ENCODE measurements at regions not wholly inside any gene's neighbourhood (a gene's known extent, or its start where the extent isn't known, plus 50 kb on each side); places are given as distances from the start of the nearest gene placed in this dataset.

DNA sequence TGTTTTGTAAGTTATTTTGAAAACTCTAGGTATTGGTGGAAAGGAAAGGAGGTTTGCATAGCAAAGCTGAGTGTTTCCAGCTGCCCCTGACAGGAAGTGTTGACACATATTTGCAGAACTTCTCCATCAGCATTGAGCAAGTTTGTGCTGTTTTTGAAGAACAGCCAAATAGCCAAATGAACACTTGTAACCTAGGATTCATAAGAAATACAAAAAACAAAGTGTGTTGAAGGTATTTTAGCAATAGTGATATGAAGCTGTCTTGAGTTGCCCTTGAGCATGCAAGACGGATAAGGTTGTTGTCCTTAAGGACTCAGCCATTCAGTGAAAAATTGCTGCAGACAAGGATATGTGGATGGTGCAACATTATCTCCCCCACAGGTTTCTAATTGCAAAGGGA, 68.3 kb upstream of the PGM2 start:
- TF ChIP-seq, protein P1, sequence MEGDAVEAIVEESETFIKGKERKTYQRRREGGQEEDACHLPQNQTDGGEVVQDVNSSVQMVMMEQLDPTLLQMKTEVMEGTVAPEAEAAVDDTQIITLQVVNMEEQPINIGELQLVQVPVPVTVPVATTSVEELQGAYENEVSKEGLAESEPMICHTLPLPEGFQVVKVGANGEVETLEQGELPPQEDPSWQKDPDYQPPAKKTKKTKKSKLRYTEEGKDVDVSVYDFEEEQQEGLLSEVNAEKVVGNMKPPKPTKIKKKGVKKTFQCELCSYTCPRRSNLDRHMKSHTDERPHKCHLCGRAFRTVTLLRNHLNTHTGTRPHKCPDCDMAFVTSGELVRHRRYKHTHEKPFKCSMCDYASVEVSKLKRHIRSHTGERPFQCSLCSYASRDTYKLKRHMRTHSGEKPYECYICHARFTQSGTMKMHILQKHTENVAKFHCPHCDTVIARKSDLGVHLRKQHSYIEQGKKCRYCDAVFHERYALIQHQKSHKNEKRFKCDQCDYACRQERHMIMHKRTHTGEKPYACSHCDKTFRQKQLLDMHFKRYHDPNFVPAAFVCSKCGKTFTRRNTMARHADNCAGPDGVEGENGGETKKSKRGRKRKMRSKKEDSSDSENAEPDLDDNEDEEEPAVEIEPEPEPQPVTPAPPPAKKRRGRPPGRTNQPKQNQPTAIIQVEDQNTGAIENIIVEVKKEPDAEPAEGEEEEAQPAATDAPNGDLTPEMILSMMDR (IDR thresholded peaks at IDR 0.05; ENCODE audit: low read length) = no peak
- no peak for TF ChIP-seq EZH2 (IDR thresholded peaks at IDR 0.05; ENCODE audit: borderline replicate concordance, low read length)
